C4-2B (cell line): ENCODE measurements at regions not wholly inside any gene's neighbourhood (a gene's known extent, or its start where the extent isn't known, plus 50 kb on each side); places are given as distances from the start of the nearest gene placed in this dataset.
"Not testable (repeated sequence)": the region's sequence is repeated elsewhere in the genome, so short reads cannot be mapped to it uniquely, and the experiment has no call there.

Experiments
- H3K27ac ChIP-seq: fragments of 450-650 bp; 2 replicates; pipeline ENCODE4 v1.5.1; 2017
- ZFX ChIP-seq: fragments of 450-650 bp; IDR thresholded peaks from 2 replicates; pipeline ENCODE4 v1.6.1; 2017
- TF ChIP-seq, protein P1 (sequence below): fragments of 450-650 bp; conservative IDR thresholded peaks from 2 replicates; pipeline ENCODE4 v1.5.1; 2017; ENCODE audit warnings: mild to moderate bottlenecking

GRCh38 chr9:106085479-106085878, 391.1 kb downstream of the TMEM38B start:
- no peak overlapping the region for H3K27ac ChIP-seq
- TF ChIP-seq, protein P1, sequence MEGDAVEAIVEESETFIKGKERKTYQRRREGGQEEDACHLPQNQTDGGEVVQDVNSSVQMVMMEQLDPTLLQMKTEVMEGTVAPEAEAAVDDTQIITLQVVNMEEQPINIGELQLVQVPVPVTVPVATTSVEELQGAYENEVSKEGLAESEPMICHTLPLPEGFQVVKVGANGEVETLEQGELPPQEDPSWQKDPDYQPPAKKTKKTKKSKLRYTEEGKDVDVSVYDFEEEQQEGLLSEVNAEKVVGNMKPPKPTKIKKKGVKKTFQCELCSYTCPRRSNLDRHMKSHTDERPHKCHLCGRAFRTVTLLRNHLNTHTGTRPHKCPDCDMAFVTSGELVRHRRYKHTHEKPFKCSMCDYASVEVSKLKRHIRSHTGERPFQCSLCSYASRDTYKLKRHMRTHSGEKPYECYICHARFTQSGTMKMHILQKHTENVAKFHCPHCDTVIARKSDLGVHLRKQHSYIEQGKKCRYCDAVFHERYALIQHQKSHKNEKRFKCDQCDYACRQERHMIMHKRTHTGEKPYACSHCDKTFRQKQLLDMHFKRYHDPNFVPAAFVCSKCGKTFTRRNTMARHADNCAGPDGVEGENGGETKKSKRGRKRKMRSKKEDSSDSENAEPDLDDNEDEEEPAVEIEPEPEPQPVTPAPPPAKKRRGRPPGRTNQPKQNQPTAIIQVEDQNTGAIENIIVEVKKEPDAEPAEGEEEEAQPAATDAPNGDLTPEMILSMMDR: no peak
- TF ChIP-seq ZFX: no peak

DNA sequence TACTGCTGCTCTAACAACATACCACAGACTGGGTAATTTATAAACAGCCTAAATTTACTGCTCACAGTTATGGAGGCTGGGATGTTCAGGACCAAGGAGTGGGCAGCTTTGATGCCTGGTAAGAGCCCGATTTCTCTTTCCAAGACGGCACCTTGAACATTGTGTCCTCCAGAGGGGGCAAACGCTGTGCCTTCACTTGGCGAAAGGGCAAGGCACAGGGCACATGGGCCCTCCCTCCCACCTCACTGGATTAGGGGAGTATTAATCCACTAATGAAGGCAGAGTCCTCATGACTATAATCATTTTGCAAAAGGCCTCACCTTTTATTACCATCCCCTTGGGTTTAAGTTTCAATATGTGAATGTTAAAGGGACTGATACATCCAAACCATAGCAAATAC, 397.7 kb downstream of the TMEM38B start:
- TF ChIP-seq, protein P1: 0 out of 2 replicates have a peak, but pooled peaks have one; percentile 8
- TF ChIP-seq ZFX: no peak
- H3K27ac ChIP-seq: no peak overlapping the region

DNA sequence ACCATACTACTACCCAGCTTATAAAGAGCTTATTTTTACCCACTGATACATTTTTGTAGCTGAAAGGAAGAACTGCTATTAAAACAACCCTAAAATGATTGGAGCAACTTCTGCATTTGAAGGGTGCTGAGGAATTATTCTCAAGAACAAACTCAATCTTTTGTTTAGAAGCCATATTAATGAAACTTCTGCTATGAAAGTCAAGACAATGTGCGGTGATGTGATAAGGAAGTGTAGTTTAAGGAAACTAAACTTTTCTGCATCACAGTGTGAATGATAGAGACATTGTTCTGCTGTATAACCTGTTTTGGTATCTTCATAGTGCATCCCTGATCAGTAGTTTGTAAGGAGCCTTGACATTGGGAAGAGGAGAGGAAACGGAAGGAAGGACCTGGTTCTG, 408.5 kb downstream of the TMEM38B start:
- TF ChIP-seq, protein P1: no peak
- no peak for TF ChIP-seq ZFX
- no peak overlapping the region for H3K27ac ChIP-seq

- H3K27ac ChIP-seq: no peak overlapping the region
- TF ChIP-seq ZFX: no peak
- TF ChIP-seq, protein P1: no peak
Measured at GRCh38 chr9:106104887-106105286, 410.5 kb downstream of the TMEM38B start.

- no peak overlapping the region for H3K27ac ChIP-seq
- TF ChIP-seq ZFX: no peak
- TF ChIP-seq, protein P1: no peak
Measured at GRCh38 chr9:106106396-106106795, 412.1 kb downstream of the TMEM38B start.

DNA sequence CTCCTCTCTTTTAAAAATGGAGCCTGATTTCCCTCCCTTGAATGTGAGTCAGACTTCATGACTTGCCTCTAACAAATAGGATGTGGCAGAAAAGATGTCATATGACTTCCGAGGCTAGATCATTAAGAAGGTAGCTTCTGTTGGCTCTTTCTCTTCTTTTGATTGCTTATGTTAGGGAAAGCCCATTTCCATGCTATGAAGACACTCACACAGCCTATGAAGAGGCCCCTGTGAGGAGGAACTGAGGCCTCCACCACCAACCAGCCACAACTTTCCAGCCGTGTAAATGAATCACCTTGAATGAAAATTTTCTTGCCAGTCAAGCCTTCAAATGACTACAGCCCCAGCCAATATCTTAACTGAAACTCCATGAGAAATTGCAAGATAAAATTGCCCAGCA, 413.4 kb downstream of the TMEM38B start:
- TF ChIP-seq, protein P1: no peak
- no peak overlapping the region for H3K27ac ChIP-seq

DNA sequence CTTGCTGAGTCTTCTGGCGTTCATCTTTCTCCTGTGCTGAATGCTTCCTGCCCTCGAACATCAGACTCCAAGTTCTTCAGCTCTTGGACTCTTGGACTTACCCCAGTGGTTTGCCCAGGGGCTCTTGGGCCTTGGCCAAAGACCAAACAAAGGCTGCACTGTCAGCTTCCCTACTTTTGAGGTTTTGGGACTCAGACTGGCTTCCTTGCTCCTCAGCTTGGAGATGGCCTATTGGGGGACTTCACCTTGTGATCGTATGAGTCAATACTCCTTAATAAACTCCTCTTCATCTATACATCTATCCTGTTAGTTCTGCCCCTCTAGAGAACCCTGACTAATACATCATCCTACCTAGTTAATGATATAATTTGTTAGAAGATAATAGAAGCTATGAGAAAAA, 415.4 kb downstream of the TMEM38B start:
- not testable (repeated sequence) for H3K27ac ChIP-seq

GRCh38 chr9:106110483-106110882, 416.1 kb downstream of the TMEM38B start:
- TF ChIP-seq, protein P1: no peak
- TF ChIP-seq ZFX: no peak
- no peak overlapping the region for H3K27ac ChIP-seq
